NCI-H2171 treated with DMSO at 0.1 percent for 48 hours (cell line): ENCODE measurements at regions not wholly inside any gene's neighbourhood (a gene's known extent, or its start where the extent isn't known, plus 50 kb on each side); places are given as distances from the start of the nearest gene placed in this dataset.
"Not testable (repeated sequence)": the region's sequence is repeated elsewhere in the genome, so short reads cannot be mapped to it uniquely, and the experiment has no call there.

Source experiments
- DNase-seq: peaks from one replicate; lab custom pipeline; 2025; lab: John Stamatoyannopoulos, UW

DNA sequence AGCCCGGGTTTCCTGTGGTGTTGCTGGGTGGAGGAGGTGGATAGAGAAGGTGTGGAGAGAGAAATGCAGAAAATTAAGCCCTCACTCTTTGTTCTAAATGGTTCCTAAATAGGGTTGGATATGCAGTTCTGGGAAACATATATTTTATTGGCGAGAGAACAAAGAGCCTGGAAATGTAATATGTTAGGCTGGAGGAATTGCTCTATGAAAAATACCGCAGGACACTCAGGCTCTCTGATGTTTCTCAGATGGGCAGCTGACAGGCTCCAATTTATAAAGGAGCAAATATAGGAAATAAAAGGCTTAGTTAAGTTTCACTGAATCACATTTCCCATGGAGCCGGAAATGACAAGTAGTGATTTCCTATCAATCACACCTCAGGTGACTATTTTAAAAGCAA is 428.0 kb downstream of the TMEM135 start:
- DNase-seq, result no peak

DNA sequence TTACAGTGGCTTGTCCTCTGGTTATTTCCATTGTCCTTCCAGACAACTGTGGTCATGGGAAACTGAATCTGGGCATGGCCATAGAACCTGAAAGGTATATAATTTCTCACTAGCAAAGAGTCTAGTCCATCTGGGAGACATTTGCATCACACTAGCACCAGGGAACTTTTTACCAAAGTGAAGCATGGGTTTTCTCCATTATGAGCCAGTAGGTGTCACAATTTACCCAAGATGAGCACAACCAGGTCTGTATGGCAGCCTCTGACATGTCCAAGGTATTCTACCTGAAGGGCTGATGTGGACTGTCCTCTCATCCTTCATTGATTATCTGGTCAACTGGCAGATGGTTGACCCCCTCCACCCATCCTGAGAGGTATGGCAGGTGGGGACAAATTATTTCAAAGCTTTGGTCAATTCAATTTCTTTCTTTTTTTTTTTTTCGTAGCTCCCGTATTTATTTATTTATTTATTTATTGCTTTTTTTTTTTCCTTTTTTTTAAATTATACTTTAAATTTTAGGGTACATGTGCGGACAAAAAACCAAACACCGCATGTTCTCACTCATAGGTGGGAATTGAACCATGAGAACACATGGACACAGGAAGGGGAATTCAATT is 425.9 kb downstream of the TMEM135 start:
- peak; percentile 52 for DNase-seq

DNA sequence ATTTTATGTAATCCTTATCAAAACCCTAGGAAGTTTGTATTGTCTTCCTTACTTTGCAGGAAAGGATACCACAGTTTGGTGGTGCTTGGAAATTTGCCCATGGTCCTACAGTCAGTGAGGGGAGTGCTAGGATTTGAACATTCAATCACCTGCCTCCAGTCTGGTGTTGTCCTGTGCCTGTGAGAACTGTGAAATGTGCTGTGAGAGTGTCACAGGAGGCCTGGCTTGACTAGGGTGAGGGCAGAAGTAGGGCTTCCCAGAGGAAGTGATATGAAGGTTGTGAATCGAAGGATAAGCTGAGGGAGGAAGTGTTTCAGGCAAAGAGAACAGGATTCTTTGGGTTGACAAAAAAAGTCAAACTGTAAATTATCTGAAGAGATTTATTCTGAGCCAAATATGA is 424.4 kb downstream of the TMEM135 start:
- no peak for DNase-seq

DNA sequence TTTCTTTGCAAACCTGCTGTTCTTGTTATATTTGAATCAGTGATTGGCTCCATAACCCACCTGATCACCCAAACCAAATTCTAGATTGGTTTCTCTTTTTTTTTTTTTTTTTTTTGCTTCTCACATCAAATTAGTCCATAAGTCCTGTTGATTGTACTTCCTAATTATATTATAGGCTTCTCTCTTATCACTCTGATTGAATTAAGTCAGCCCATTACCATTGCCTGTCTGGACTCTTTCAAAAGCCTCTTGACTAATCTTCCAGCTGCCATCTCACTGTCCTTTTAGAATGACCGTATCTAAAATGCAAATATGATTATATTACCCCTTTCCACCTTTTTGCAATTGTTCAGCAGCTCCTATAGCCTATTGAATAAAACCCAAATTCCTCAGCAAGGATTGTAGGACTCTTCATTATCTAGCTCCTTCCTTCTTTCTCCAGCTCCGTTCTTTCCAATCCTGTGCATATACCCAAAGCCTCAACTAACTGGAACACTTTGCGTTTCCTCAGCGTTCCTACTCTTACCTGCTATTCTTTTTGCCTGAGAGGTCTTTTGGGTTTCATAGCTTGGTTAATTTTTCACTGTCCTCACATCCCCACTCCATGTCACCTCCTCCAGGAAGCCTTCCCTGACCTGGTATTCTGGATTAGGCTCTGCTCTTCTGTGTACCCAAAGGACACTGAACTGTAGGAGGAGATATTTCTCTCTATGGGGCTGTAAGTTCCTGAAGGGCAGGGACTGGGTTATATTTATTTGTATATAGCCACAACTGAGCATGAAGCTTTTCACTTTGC is 423.3 kb downstream of the TMEM135 start:
- no peak for DNase-seq

DNA sequence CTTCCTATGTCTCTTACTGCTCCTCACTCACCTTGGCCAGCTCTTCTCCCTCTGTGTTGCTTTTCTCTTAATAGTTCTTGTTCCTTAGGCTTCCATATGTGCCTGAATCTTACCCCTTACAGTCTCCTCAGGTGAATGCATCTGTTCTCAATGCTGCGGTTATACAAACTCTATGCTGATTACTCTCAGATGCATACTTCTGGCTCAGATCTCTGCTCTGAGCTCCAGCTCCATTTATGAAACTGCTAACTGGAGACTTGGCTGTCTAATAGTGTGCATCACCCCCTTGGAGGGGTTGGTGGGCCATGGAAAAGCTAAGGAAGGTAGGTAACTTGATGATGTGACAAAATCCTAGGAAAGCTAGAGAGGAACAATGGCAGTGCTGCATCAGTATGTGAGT is 422.5 kb downstream of the TMEM135 start:
- no peak for DNase-seq

DNA sequence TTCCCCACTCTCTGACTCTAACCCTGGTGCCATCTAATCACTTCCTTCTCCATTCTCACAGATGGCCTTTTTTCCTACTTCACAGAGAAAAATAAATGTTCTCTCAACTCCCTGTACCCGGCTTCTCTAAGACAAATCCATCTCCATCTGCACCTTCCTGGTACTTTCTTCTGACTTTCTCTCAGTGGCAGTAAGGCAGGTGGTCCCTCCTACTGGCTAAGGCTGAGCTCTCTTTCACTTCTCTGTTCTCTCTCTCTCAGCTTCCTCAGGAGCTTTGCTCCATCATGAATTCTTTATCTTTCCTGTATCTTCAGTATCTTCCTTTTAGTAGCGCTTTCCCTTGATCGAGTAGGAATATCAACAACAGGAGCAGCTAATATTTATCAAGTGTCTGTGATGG is 421.6 kb downstream of the TMEM135 start:
- DNase-seq, result no peak

DNA sequence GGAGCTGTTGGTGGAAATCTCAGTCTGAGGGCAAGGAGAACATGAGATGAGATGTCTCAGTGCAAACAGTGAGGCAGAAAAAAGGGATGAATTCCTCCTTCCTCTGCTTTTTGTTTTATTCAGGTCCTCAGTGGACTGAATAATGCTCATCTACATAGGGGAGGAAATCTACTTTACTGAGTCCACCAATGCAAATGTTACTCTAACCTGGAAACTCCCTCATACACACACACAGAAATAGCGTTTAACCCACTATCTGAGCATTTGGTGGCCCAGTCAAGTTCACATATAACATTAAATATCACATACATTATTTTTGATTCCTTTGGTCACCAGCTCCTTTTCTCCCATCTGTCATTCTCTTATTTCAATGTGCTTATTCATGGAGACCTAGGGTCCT is 418.8 kb downstream of the TMEM135 start:
- DNase-seq, result no peak

DNA sequence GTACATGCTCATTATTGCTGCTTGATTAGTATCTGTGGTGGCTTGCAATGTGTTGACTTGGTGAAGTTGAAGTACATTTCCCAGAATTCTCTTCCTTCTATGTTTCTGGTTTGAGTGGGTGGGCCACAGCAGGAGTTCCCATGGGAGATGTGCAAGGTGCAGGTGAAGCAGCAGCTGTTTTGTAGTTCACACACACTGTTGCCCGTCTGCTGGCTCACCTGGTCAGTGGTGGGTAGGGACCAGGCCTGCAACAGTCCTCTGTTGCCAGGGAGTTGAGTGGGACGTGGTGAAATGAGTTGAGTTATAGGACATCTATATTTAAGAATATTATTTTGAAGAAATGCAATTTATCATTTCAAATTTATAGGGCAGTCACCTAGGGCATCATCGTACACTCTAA is 417.4 kb downstream of the TMEM135 start:
- DNase-seq, result no peak

DNA sequence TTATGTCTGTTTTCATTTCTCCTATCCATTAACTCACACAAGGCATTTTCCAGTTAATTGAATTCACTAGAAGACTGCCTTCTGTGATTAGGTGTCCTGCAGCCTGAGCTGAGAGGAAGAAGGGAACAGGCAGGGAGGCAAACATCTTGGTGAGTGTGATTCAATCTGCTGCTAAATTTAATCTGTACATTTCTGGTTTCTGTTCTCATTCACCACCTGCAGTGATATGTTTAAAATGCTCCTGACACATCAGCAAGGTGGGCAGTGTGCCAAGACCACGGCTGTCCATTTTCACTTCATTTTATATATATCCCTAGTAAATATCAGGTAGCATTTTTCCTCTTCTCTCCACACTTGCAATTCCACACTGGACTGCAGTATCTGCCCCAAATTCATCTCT is 416.5 kb downstream of the TMEM135 start:
- DNase-seq, result peak; percentile 62

DNA sequence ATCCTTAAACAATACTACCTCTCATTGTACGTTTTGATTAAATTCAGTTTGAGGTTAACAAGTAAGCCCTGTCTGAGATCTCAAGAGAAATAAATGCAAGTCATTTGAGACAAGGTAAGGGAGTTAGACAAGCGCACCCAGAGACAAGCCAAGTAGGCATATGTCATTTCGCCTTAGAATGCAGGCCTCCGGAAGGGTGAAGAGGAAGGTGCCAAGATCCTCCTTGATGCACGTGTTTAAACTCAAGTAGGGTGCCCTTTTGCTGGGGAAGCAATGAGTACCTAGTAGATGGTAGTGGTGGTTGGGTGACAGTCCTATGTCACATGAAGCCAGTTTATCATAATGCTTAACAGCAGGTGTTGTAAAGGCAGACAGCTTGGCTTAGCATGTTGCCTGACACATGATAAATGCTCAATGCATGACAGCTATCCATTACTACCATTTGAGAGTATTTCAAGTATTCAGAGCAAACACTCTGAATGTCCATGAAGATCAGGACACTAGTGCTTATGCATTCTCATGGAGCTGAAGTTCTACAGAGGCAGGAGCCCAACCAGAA is 415.9 kb downstream of the TMEM135 start:
- peak; percentile 28 for DNase-seq

DNA sequence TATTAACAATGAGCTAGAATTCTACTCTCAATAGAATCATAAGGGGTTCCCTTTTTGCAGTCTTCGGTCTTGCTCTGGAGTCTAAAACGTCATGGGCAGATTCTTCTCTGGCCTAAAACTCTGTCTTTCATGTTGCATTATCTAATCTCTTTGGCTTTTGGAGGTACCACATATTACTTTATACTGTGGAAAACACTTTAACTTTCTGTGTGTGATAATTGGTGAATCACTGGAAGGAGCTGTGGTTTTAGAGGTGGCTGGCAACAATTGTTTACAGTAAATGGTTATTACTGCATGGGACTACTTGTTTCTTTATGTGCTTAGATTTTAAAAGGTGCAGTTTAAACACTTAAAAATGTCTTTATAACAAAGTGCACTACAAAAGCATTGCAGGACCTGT is 414.3 kb downstream of the TMEM135 start:
- not testable (repeated sequence) for DNase-seq

DNA sequence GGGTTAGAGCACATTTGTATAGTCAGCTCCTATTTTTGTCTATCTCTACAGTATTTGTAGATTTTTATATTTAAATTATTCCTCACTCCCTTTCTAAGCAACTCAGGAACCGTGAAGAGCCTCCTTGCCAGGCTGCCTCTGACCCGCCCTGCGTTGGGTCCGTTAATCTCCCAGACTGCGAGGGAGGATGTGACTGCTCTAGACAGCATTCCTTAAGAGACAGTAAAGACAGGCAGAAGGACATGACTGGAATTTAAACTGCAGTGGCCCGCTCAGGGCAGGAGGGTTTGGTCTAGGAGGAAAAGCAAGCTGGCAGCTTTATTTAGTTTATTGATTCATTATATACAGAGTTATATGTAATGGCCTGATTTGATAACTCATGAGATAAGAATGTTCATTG is 413.7 kb downstream of the TMEM135 start:
- no peak for DNase-seq

DNA sequence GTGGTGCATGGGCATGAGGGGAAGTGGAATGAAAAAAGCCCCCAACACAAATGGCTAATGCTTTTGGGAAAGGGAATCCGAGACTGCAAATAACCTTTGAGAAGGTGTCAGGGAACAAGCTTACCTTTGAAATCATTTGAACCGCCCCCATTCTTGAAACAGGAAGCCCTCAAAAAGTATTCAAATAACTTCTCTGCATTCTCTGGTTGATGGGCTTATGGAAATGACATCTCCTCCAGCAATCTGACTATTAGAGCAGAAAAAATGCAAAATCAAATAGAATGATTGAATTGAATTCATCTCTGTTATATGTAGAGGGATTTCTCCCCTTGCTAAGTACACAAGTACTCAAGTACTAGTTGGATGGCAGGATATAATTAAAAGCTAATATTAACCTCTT is 409.9 kb downstream of the TMEM135 start:
- DNase-seq, result no peak

DNA sequence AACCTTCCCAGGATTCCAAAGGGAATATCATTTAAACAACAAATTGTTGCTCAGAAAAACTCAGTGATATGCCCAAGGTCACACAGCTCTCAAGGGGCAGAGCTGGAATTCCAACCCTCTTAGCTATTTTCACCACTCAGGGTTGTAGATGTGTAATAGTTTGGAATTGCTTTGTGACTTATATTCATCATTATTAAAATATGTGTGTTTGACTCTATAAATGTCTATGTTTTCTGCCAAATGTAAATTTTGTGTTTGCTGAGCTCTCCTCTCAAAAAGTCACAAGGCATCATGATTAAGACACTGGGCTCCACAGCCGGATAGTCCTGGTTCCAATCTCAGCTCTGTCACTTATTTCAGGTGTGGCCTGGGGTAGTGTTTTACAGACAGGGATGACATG is 407.3 kb downstream of the TMEM135 start:
- no peak for DNase-seq

DNA sequence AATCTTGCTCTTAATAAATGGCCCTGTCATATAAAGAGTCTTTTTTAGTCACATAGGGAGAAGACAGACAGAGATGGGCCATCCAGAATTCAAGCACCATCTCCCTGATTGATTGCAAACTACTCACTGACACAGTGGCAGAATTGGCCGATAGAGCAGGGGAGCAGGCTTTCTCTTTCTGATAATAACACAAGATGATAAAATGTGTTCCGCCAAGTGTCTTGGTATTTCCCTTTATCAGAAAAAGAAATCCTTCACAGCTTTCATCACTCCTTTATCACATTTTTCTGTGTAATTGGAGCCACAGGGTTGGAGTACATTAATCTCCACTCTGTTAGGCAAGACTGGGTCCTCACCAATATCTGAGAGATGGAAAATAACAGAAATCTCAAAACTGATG is 406.0 kb downstream of the TMEM135 start:
- no peak for DNase-seq

DNA sequence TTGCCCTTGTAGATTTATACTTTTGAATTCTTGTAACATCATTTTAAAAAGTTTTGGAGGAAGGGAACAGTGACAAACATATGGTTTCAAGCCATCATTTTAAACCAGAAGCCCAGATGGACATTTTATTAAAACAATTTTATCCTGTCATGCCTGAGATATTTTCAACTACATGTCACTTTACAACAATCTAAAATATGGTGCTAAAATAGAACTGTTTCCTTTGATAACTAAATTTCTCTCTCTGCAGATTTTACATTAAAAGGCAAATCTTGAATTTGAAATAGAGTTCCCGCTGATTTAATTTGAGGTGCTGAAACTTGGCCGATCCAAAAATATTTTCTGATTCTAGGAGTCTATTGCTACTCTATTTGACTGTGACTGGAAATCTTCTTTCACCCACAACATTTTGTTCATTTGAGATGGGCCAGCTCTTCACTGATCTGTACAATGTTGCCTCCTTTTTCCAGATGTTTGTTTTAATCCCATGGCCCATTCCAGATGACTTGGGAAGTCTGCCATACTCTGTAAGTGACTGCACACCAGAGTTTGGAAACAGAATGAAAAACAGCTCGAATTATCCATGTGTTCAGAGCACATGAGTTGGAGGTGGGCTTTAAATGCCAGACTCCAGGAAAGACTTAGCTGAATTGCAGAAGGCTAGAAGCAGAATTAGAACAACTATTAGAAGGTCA is 402.5 kb downstream of the TMEM135 start:
- DNase-seq, result no peak

DNA sequence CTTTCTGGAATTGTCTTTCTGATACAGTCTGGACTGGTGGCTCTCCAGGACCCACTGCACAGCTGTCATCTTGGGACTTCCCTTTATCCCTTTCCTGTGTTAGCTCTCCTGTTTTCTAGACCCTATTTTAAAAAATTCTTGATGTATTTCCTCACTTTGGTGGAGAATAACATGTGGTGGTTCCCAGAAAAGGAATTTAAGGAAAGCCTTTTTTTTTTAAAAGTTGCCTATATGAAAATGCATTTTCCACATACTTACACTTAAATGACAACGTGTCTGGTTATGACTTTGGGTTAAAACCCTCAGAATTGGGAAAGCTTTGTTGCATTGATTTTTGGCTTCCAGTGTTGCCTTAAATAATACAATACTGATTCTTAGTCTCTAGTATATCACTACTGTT is 400.7 kb downstream of the TMEM135 start:
- no peak for DNase-seq

DNA sequence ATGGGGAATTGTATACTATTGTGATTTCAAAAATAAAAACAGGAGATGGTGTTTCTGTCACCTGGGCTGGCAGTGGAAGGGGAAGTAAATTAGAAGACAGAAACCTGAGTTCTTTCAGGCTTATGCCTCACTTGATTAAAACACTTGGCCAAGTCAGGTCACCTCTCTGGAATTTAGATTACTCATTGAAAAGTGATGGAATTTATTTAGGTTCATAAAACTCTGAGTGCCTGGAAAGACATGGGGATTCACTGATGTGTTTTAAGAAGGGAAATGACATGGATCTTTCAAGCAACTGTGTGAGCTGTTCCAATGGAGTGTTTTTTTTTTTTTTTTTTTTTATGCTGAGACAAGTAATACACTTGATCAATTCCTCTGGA is 400.1 kb downstream of the TMEM135 start:
- DNase-seq, result no peak

DNA sequence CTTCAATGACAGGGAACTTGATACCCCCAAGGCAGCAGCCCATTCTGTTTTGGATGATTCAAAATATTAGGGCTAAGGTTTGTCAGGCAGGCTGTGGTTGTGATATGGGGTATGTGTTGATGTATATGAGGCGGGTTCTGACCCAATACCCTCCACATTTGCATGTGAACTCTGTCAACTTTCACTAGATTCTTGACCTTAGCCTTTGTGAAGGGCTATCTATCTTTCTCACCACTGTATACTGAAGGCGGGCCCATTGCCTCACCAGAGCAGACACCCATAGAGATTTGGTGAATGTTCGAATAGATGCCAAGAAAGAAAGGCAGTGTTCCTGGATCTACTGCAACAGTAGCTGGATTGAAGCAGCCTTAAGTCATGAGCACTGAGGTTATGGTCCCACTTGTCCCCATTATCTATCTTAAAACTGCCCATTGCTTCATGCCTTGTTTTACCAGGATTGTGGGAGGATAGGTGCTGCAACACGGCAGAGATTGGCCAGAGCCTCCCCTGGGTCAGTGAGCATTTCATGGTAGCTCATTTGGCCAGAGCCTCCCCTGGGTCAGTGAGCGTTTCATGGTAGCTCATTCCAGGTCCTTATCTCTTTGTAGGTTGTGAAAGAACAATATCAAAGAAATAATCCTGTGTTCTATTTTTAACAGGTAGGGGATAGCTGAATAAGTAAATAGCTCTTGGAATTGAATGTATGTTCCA is 399.6 kb downstream of the TMEM135 start:
- no peak for DNase-seq

DNA sequence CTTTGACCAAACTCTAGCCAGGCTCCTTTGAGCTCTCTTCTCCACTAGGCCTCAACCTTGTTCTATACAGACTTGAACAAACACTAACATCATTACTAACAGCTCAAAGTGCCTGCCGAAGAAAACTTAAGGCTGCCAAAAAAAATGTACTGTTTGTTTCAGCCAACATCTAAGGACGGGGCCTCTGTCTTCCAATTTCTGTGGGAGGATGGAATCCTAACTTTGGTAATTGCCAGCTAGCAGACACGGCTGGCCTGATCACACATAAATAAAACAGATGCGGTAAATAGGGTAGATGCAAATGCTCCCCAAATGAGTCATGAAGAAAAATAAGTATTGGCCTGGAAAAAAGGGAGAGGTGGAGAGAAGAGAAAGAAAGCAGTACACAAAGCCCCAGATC is 394.3 kb downstream of the TMEM135 start:
- DNase-seq, result no peak

DNA sequence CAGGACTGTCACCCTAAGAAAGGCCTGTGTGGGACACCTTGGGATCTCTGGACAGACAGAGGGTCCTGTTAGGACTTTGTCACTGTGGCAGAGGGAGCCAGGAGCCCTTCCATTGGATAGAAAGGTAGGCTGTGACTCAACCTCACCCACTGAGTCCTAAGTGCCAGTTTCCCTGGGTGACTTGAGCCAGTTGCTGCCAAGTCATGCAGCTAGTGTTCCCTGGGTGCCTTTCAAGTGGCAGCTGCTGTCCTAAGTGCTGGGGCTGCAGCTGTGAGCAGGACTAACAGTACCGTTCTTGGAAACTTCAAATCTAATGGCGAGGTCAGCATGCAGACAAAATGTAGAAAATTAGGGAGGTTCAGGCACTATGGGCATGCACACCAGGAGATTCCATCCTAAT is 393.7 kb downstream of the TMEM135 start:
- no peak for DNase-seq

DNA sequence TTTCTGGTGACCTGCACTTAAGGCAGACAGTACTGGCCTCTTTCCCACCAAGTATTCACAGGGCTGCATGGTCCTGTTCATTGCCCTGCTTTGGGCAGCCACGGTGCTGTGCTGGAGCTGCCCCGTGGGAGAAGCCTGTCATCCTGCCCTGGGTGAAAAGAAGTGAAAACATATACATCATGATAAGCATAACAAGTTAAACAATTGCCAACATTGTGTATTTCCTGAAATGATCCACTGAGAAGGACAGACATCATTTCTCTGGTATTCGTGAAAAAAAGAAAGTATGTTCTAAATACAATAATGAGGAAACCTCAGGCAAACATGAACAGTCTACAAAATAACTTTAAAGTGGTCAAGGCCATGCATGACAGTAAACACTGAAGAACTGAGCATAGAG is 393.1 kb downstream of the TMEM135 start:
- no peak for DNase-seq
